ENCODE measurements at regions not wholly inside any gene's neighbourhood (a gene's known extent, or its start where the extent isn't known, plus 50 kb on each side); places are given as distances from the start of the nearest gene placed in this dataset.

GRCh38 chrY:12559007-12559406 lies 142.0 kb upstream of the USP9Y start:
- H3F3A ChIP-seq (ENCODE audit: insufficient read depth, low read length, poor library complexity, severe bottlenecking) = no peaks in the 10 kb centered on the region
- H4K20me1 ChIP-seq (ENCODE audit: insufficient read depth) = no peaks in the 10 kb centered on the region
- no peaks in the 10 kb centered on the region for H3K9me3 ChIP-seq (ENCODE audit: low read length)
- no peak overlapping the region for H2AFZ ChIP-seq (ENCODE audit: low read depth, low read length)
- no peaks in the 10 kb centered on the region for H3K9me2 ChIP-seq (ENCODE audit: insufficient read depth, low read length)
- TF ChIP-seq TAF1 (IDR thresholded peaks at IDR 0.05; ENCODE audit: low read depth) = no peak
- no peak for TF ChIP-seq EZH2 (IDR thresholded peaks at IDR 0.05; ENCODE audit: borderline replicate concordance, insufficient read depth, low read length, poor library complexity, severe bottlenecking)
- TF ChIP-seq MXI1 (conservative IDR thresholded peaks at IDR 0.05; ENCODE audit: poor library complexity, severe bottlenecking) = no peak
- TF ChIP-seq RAD21 (conservative IDR thresholded peaks at IDR 0.05) = no peak
- TF ChIP-seq SMC3 (conservative IDR thresholded peaks at IDR 0.05; ENCODE audit: poor library complexity) = no peak
- no peak for TF ChIP-seq REST (IDR thresholded peaks at IDR 0.05; ENCODE audit: borderline replicate concordance)
- no peak for TF ChIP-seq EP300 (conservative IDR thresholded peaks at IDR 0.05; ENCODE audit: poor library complexity, severe bottlenecking)
- no peak for TF ChIP-seq CTCF (IDR thresholded peaks at IDR 0.05; ENCODE audit: poor library complexity, severe bottlenecking)
- no peak for TF ChIP-seq POLR2AphosphoS5 (IDR thresholded peaks at IDR 0.05)
- H3K27ac ChIP-seq (ENCODE audit: low read length) = no peak overlapping the region
- H3K4me3 ChIP-seq (ENCODE audit: low read length) = no peak overlapping the region
- H3K36me3 ChIP-seq (ENCODE audit: insufficient read depth, low read length) = no peaks in the 10 kb centered on the region
- no peaks in the 10 kb centered on the region for H3K79me2 ChIP-seq (replicated peaks; ENCODE audit: insufficient read depth, low read length)
- H3K4me2 ChIP-seq (ENCODE audit: low read length) = no peak overlapping the region
- H3K9ac ChIP-seq (ENCODE audit: low read length) = no peak overlapping the region
- no peaks in the 10 kb centered on the region for H3K27me3 ChIP-seq (ENCODE audit: insufficient read depth, low read depth, low read length)

- Histone ChIP-seq H3K9me3 (ENCODE audit: low read length) (no peaks in the 10 kb centered on the region), H3K4me2 (ENCODE audit: low read length) (no peak overlapping the region), H3K9me2 (ENCODE audit: insufficient read depth, low read length) (no peaks in the 10 kb centered on the region), H3K36me3 (ENCODE audit: insufficient read depth, low read length) (no peaks in the 10 kb centered on the region), H3F3A (ENCODE audit: insufficient read depth, low read length, poor library complexity, severe bottlenecking) (no peaks in the 10 kb centered on the region), H3K27ac (ENCODE audit: low read length) (no peak overlapping the region), H4K20me1 (ENCODE audit: insufficient read depth) (no peaks in the 10 kb centered on the region), H3K9ac (ENCODE audit: low read length) (no peak overlapping the region), H3K79me2 (replicated peaks; ENCODE audit: insufficient read depth, low read length) (no peaks in the 10 kb centered on the region), H3K27me3 (ENCODE audit: insufficient read depth, low read depth, low read length) (no peaks in the 10 kb centered on the region), H2AFZ (ENCODE audit: low read depth, low read length) (no peak overlapping the region), H3K4me3 (ENCODE audit: low read length) (no peak overlapping the region)
- TF ChIP-seq SMC3 (conservative IDR thresholded peaks at IDR 0.05; ENCODE audit: poor library complexity) (no peak), REST (IDR thresholded peaks at IDR 0.05; ENCODE audit: borderline replicate concordance) (no peak), CTCF (IDR thresholded peaks at IDR 0.05; ENCODE audit: poor library complexity, severe bottlenecking) (no peak), TAF1 (IDR thresholded peaks at IDR 0.05; ENCODE audit: low read depth) (no peak), EP300 (conservative IDR thresholded peaks at IDR 0.05; ENCODE audit: poor library complexity, severe bottlenecking) (no peak), EZH2 (IDR thresholded peaks at IDR 0.05; ENCODE audit: borderline replicate concordance, insufficient read depth, low read length, poor library complexity, severe bottlenecking) (no peak), MXI1 (conservative IDR thresholded peaks at IDR 0.05; ENCODE audit: poor library complexity, severe bottlenecking) (no peak), POLR2AphosphoS5 (IDR thresholded peaks at IDR 0.05) (no peak), RAD21 (conservative IDR thresholded peaks at IDR 0.05) (no peak)
Measured at GRCh38 chrY:12576278-12576677, 124.8 kb upstream of the USP9Y start.
